NT2/D1 (cell line): ENCODE measurements at regions not wholly inside any gene's neighbourhood (a gene's known extent, or its start where the extent isn't known, plus 50 kb on each side); places are given as distances from the start of the nearest gene placed in this dataset.

Experiments used
- DNase-seq: peaks from one replicate; pipeline ENCODE4 v3.0.0-alpha.2; 2011; ENCODE audit warnings: low read depth, low spot score
- H3K27me3 ChIP-seq: 2 replicates; pipeline ENCODE4 v1.6.0; 2011; ENCODE audit warnings: mild to moderate bottlenecking; ENCODE audit not compliant: insufficient read length, insufficient read depth
- H3K36me3 ChIP-seq: 2 replicates; pipeline ENCODE4 v1.6.1; 2011; ENCODE audit warnings: mild to moderate bottlenecking, low read length, mixed read lengths; ENCODE audit not compliant: insufficient read depth, insufficient read length
- H3K4me1 ChIP-seq: 2 replicates; pipeline ENCODE4 v1.5.1; 2011; ENCODE audit not compliant: insufficient read depth, insufficient read length
- H3K4me3 ChIP-seq: 2 replicates; pipeline ENCODE4 v1.5.1; 2011; ENCODE audit warnings: low read depth; ENCODE audit not compliant: insufficient read length
- H3K9ac ChIP-seq: 2 replicates; pipeline ENCODE4 v1.6.0; 2011; ENCODE audit warnings: low read depth; ENCODE audit not compliant: insufficient read length
- H3K9me3 ChIP-seq: 2 replicates; pipeline ENCODE4 v1.5.1; 2011; ENCODE audit warnings: mild to moderate bottlenecking, low read length; ENCODE audit not compliant: insufficient read depth
- SUZ12 ChIP-seq: IDR thresholded peaks from 2 replicates; pipeline ENCODE4 v1.6.1; 2011; ENCODE audit not compliant: insufficient read length, insufficient read depth; ENCODE audit errors: extremely low read depth
- YY1 ChIP-seq: IDR thresholded peaks from 2 replicates; pipeline ENCODE4 v1.6.1; 2011; ENCODE audit not compliant: insufficient read length, insufficient read depth
- ZNF274 ChIP-seq: IDR thresholded peaks from 2 replicates; pipeline ENCODE4 v1.6.1; 2011; ENCODE audit warnings: mild to moderate bottlenecking, low read depth, low read length

DNA sequence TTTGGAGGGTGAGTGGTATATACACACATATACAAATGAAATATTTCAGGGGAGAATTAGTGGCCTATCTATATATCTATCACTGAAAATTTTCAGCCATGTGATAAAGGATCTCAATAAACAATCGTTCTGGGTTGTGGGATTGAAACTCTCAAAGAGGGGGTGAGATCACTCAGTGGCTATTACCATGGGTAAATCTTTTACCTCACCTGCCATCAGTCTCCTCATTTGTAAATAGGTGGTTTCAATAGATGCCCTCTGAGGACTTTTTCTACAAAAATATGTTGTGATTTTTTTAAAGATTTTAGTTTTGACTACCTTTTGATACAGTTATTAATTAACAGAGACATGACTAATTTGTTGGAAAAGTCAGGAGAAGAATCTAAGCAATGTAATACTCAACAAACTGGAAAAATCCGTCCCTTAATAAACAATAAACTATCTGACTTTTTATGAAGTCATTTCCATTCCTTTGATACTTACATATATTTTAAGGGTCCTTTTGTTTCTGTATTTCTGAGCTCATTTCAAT, 192.8 kb downstream of the MAD2L1 start:
- DNase-seq, result no peak
- no peaks in the 10 kb centered on the region for H3K36me3 ChIP-seq
- no peak overlapping the region for H3K4me3 ChIP-seq
- H3K9me3 ChIP-seq, result no peaks in the 10 kb centered on the region
- no peaks in the 10 kb centered on the region for H3K27me3 ChIP-seq
- no peak overlapping the region for H3K9ac ChIP-seq
- no peaks in the 10 kb centered on the region for H3K4me1 ChIP-seq
- TF ChIP-seq ZNF274 (no peak), YY1 (no peak), SUZ12 (no peak)

DNA sequence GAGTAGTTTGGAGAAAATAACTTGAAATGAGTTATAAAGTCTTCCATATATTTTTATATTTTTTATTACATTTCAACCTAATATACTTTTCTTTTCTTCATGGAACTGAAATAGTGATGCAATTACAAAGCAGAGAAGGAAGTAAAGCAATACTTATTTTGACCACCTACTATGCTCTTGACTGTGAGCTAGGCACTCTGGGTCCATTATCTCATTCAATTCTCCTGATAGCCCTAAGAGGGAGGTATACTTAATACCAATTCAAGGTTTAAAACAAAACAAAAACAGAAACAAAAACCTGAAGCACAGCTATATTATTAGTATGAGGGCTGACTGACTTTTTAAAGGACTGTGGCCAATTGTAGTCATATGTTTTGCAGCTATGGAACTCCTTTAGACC, 193.5 kb downstream of the MAD2L1 start:
- DNase-seq, result no peak
- no peak overlapping the region for H3K9ac ChIP-seq
- no peaks in the 10 kb centered on the region for H3K36me3 ChIP-seq
- H3K9me3 ChIP-seq, result no peaks in the 10 kb centered on the region
- no peak for TF ChIP-seq ZNF274
- no peak for TF ChIP-seq YY1
- no peak for TF ChIP-seq SUZ12
- H3K4me3 ChIP-seq, result no peak overlapping the region
- H3K4me1 ChIP-seq, result no peaks in the 10 kb centered on the region
- no peaks in the 10 kb centered on the region for H3K27me3 ChIP-seq

DNA sequence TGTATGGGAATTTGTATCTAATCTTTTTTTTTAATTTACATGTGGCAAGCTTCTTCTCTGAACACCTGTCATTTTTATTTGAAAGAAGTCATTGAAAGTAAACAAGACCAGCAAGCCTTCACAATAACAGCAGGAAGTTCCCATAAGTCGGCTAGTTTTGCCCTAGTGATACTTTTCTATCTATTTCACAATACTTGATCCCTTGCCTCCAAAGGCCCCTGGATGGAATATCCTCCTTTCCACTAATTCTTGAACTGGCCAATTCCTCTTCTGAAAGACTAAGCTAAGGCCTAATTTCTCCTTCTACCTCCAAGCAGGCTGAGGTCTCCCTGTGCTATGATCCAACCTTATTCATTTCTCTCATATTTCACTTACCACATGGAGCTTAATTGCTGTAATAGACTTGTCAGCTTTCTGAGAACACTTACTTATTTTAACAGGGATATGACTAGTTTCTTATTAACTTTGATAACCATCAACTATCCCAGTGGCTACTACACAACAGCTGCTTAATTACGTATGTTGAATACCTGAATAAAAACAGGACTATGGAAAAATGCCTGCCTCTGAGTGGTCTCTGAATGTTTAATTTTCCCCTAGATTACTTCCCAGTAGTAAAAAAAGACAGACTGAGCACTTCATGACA, 194.2 kb downstream of the MAD2L1 start:
- no peak for DNase-seq
- Histone ChIP-seq H3K4me1 (no peaks in the 10 kb centered on the region), H3K27me3 (no peaks in the 10 kb centered on the region), H3K36me3 (no peaks in the 10 kb centered on the region), H3K4me3 (no peak overlapping the region), H3K9me3 (no peaks in the 10 kb centered on the region), H3K9ac (no peak overlapping the region)
- TF ChIP-seq ZNF274 (no peak), YY1 (no peak), SUZ12 (no peak)

DNA sequence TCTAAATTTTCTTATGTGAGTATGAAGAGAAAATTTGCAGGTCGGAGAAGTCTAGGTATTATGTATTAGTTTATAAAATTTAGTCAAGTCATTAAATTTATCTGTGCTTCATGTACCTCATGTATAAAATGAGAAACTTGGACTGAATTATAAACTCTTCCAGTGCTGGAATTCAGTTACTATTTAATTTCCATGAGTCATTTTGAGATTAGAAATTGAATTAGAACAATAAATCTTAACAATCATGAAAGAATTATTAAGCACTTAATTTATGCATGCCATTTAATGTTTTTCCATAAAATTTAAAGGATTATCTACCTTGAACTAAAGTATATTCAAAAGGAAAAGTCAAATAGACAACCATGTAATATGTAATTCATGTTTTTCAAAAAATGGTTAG, 195.8 kb downstream of the MAD2L1 start:
- Histone ChIP-seq H3K4me3 (no peak overlapping the region), H3K9me3 (no peaks in the 10 kb centered on the region), H3K27me3 (no peaks in the 10 kb centered on the region), H3K36me3 (no peaks in the 10 kb centered on the region), H3K9ac (no peak overlapping the region), H3K4me1 (no peaks in the 10 kb centered on the region)
- TF ChIP-seq SUZ12 (no peak), ZNF274 (no peak), YY1 (no peak)
- DNase-seq, result no peak

DNA sequence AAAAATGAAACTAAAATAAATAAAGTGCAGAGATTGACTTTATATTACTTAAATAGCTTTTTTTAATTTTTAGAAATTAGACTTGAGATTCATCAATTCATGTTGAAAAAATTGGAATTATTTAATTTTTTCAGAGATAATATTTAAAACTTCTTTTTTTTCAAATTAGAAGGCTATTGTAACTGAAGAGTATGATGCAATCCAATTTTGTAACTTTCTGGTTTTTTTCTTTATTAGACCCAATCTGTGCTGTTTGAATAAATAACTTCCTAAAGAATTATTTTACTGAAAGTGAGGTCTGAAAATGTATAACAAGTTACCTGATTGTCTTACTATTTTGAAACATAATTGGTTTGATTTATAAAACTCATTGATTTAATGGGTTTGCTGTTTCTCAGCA, 200.9 kb downstream of the MAD2L1 start:
- no peaks in the 10 kb centered on the region for H3K36me3 ChIP-seq
- TF ChIP-seq YY1 (no peak), ZNF274 (no peak), SUZ12 (no peak)
- H3K4me3 ChIP-seq, result no peak overlapping the region
- no peaks in the 10 kb centered on the region for H3K9me3 ChIP-seq
- H3K27me3 ChIP-seq, result no peaks in the 10 kb centered on the region
- H3K4me1 ChIP-seq, result no peaks in the 10 kb centered on the region
- H3K9ac ChIP-seq, result no peak overlapping the region
- DNase-seq, result no peak

DNA sequence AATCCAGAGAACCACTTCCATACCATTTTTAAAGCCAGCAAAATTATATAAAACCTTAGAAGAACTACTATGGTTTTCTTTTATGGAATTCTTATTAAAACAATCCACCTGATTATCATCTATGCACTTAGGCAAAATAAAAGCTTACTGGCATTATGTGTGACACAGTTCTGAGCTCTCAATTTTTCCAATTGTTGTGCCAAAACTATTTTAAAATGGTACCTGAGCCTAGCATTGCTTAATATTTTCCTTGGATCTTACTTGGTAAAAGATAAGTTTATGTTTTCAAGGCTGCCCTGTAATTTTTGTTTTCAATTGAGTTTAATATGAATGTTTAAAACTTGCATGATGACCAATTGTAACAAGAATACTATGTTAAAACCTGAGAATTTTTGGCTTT, 201.3 kb downstream of the MAD2L1 start:
- Histone ChIP-seq H3K36me3 (no peaks in the 10 kb centered on the region), H3K9me3 (no peaks in the 10 kb centered on the region)

DNA sequence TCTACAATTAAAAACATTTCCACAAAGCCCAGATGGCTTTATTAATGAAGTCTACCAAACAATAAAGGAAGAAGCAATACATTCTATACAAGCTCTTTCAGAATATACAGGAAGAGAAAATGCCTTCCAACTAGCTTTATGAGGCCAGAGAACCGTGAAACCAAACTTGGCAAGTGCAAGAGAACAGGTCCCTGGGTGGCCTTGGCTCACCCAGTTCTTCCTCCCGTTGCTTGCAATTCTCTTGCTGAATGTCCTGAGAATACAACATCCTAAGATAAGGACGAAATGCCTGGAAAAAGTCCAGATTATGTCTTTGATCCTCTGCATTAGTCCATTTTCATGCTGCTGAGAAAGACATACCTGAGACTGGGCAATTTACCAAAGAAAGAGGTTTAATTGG, 204.9 kb downstream of the MAD2L1 start:
- Histone ChIP-seq H3K9ac (no peak overlapping the region), H3K27me3 (no peaks in the 10 kb centered on the region), H3K4me1 (no peaks in the 10 kb centered on the region), H3K9me3 (no peaks in the 10 kb centered on the region), H3K4me3 (no peak overlapping the region), H3K36me3 (no peaks in the 10 kb centered on the region)
- DNase-seq, result no peak
- TF ChIP-seq SUZ12, result no peak
- no peak for TF ChIP-seq YY1
- TF ChIP-seq ZNF274, result no peak

More for the DNA sequence above, 201.3 kb downstream of the MAD2L1 start:
- DNase-seq, result no peak
- H3K4me3 ChIP-seq, result no peak overlapping the region
- no peaks in the 10 kb centered on the region for H3K4me1 ChIP-seq
- TF ChIP-seq SUZ12 (no peak), ZNF274 (no peak), YY1 (no peak)
- H3K27me3 ChIP-seq, result no peaks in the 10 kb centered on the region
- no peak overlapping the region for H3K9ac ChIP-seq

DNA sequence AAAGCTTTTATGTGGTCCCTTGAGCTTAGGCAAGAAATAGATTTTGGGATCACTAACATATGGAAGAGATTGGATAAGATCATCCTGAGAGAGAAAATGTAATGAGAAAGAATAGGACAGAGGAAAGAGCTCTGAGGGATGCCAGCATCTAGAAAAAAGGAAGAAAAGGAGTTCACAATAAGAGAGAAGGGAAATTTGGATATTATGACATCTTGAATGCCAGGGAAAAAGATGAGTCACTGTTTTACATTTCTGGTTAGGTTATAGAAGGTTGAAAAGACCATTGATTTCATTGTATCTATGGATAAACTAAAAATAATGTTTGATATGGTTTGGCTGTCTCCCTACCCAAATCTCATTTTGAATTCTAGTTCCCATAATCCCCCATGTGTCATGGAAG, 208.5 kb downstream of the MAD2L1 start:
- H3K9me3 ChIP-seq, result no peaks in the 10 kb centered on the region
- H3K36me3 ChIP-seq, result no peaks in the 10 kb centered on the region
- no peak overlapping the region for H3K4me3 ChIP-seq
- no peak overlapping the region for H3K9ac ChIP-seq
- TF ChIP-seq ZNF274, result no peak
- TF ChIP-seq YY1, result no peak
- TF ChIP-seq SUZ12, result no peak
- H3K27me3 ChIP-seq, result no peaks in the 10 kb centered on the region
- DNase-seq, result no peak
- no peaks in the 10 kb centered on the region for H3K4me1 ChIP-seq
